IMR-90 (cell line): ENCODE measurements at regions not wholly inside any gene's neighbourhood (a gene's known extent, or its start where the extent isn't known, plus 50 kb on each side); places are given as distances from the start of the nearest gene placed in this dataset.

Experiments
- ATAC-seq: fragments of 200-7000 bp; cut with Tn5 transposase; 2 replicates; pipeline ENCODE4 v1.9.1; 2020; ENCODE audit warnings: low read depth, mild to moderate bottlenecking, moderate library complexity
- BruUV-seq: library from RNA; stranded (reverse); fragments of 400-500 nt; replicated peaks from 2 replicates; lab custom pipeline; 2021; lab: Mats Ljungman, UMichigan
- CTCF ChIA-PET: fragments of 300-600 bp; formaldehyde crosslinking; extraction: SDS; loops from one replicate; lab custom pipeline; 2021; ENCODE audit warnings: antibody characterized with exemption; lab: Yijun Ruan, JAX
- POLR2A ChIA-PET: fragments of 300-600 bp; sonication (Branson Sonifier 250); formaldehyde crosslinking; loops from one replicate; lab custom pipeline; 2022; ENCODE audit warnings: antibody characterized with exemption; ENCODE audit not compliant: unreplicated experiment; lab: Charles Lee
- DNase-seq: peaks from one replicate; pipeline ENCODE4 v3.0.0; 2013
- H2AFZ ChIP-seq: replicated peaks from 2 replicates; pipeline ENCODE3; 2013; ENCODE audit warnings: low read length, mild to moderate bottlenecking; ENCODE audit not compliant: poor library complexity
- H2AK5ac ChIP-seq: 2 replicates; pipeline ENCODE4 v1.6.1; 2013; ENCODE audit warnings: low read depth, low read length, inconsistent platforms
- H2AK9ac ChIP-seq: replicated peaks from 2 replicates; pipeline ENCODE3; 2013; ENCODE audit warnings: mild to moderate bottlenecking, low read depth, low read length, moderate library complexity; ENCODE audit not compliant: poor library complexity
- H2BK120ac ChIP-seq: 2 replicates; pipeline ENCODE4 v1.6.1; 2013; ENCODE audit warnings: low read depth, low read length, inconsistent platforms
- H2BK15ac ChIP-seq: 3 replicates; pipeline ENCODE4 v1.6.1; 2013; ENCODE audit warnings: low read depth, low read length, inconsistent platforms
- H2BK20ac ChIP-seq: 2 replicates; pipeline ENCODE4 v1.6.1; 2013; ENCODE audit warnings: low read depth, mild to moderate bottlenecking, inconsistent platforms, low read length, moderate library complexity
- H2BK5ac ChIP-seq: 2 replicates; pipeline ENCODE4 v1.6.1; 2013; ENCODE audit warnings: mild to moderate bottlenecking, low read depth, low read length, inconsistent platforms; ENCODE audit not compliant: poor library complexity, severe bottlenecking
- H3K14ac ChIP-seq: replicated peaks from 2 replicates; pipeline ENCODE4 v1.6.1; 2013; ENCODE audit warnings: low read depth, low read length, inconsistent platforms
- H3K18ac ChIP-seq: 2 replicates; pipeline ENCODE4 v1.6.1; 2013; ENCODE audit warnings: low read depth, low read length, control low read depth
- H3K23ac ChIP-seq: 2 replicates; pipeline ENCODE4 v1.6.1; 2013; ENCODE audit warnings: low read depth, low read length, inconsistent platforms
- H3K27ac ChIP-seq: 2 replicates; pipeline ENCODE4 v1.5.1; 2013; ENCODE audit warnings: mild to moderate bottlenecking, control low read depth, low read length; ENCODE audit not compliant: insufficient read depth
- H3K27me3 ChIP-seq: 2 replicates; pipeline ENCODE4 v1.6.1; 2013; ENCODE audit warnings: low read length; ENCODE audit not compliant: control insufficient read depth, insufficient read depth
- H3K36me3 ChIP-seq: 2 replicates; pipeline ENCODE4 v1.6.1; 2013; ENCODE audit warnings: low read length, mixed read lengths; ENCODE audit not compliant: control insufficient read depth, insufficient read depth
- H3K4ac ChIP-seq: 2 replicates; pipeline ENCODE4 v1.6.1; 2013; ENCODE audit warnings: low read depth, low read length, inconsistent platforms
- H3K4me1 ChIP-seq: 2 replicates; pipeline ENCODE4 v1.6.1; 2013; ENCODE audit warnings: low read length, mixed read lengths; ENCODE audit not compliant: control insufficient read depth, insufficient read depth
- H3K4me2 ChIP-seq: 2 replicates; pipeline ENCODE4 v1.6.1; 2013; ENCODE audit warnings: low read depth, mild to moderate bottlenecking, control low read depth, low read length, moderate library complexity
- H3K4me3 ChIP-seq: 2 replicates; pipeline ENCODE4 v1.5.1; 2013; ENCODE audit warnings: low read depth, mild to moderate bottlenecking, control low read depth, low read length, moderate library complexity; ENCODE audit not compliant: insufficient read depth
- H3K56ac ChIP-seq: 2 replicates; pipeline ENCODE4 v1.6.1; 2013; ENCODE audit warnings: low read length, inconsistent platforms; ENCODE audit not compliant: insufficient read depth; ENCODE audit errors: extremely low read depth
- H3K79me1 ChIP-seq, 2 experiments: 2 replicates each; pipeline ENCODE4 v1.6.1; 2013; ENCODE audit warnings: low read length in 2 of 2, inconsistent platforms in 1 of 2, low read depth in 1 of 2
- H3K9ac ChIP-seq: 2 replicates; pipeline ENCODE4 v1.6.1; 2013; ENCODE audit warnings: low read depth, low read length, control low read depth
- H3K9me1 ChIP-seq: 2 replicates; pipeline ENCODE4 v1.6.1; 2013; ENCODE audit warnings: low read length, inconsistent platforms; ENCODE audit not compliant: insufficient read depth
- H3K9me3 ChIP-seq: 2 replicates; pipeline ENCODE4 v1.6.1; 2013; ENCODE audit warnings: low read length; ENCODE audit not compliant: control insufficient read depth, insufficient read depth
- H4K20me1 ChIP-seq: 2 replicates; pipeline ENCODE4 v1.6.1; 2013; ENCODE audit warnings: low read length, inconsistent platforms; ENCODE audit not compliant: insufficient read depth
- H4K5ac ChIP-seq: 2 replicates; pipeline ENCODE4 v1.6.1; 2013; ENCODE audit warnings: mild to moderate bottlenecking, low read depth, low read length, control low read depth
- H4K8ac ChIP-seq, 2 experiments: 2 replicates each; pipeline ENCODE4 v1.6.1; 2013; ENCODE audit warnings: low read depth in 2 of 2, low read length in 2 of 2, control low read depth in 1 of 2, inconsistent platforms in 1 of 2
- H4K91ac ChIP-seq: 2 replicates; pipeline ENCODE4 v1.6.1; 2013; ENCODE audit warnings: low read depth, low read length, inconsistent platforms; ENCODE audit not compliant: insufficient read depth
- RCOR1 ChIP-seq: IDR thresholded peaks from 2 replicates; pipeline ENCODE4 v1.6.1; 2012; ENCODE audit warnings: mild to moderate bottlenecking, low read length, improper control_type of control experiment; ENCODE audit not compliant: insufficient replicate concordance
- RFX5 ChIP-seq: IDR thresholded peaks from 2 replicates; pipeline ENCODE4 v1.8.0; 2012; ENCODE audit warnings: low read depth, mild to moderate bottlenecking, low read length, moderate library complexity
- WGBS, 2 experiments: methylation state at CpG; one replicate each; pipeline versions ENCODE4 v1.1.5 to v1.1.7; 2013; ENCODE audit warnings: missing lambda C conversion rate in 2 of 2; ENCODE audit not compliant: insufficient read length in 1 of 2; ENCODE audit errors: extremely low coverage in 2 of 2; 5-methylcytosine and 5-hydroxymethylcytosine counted together
- dilution Hi-C: fragments of 300-500 bp; cut with HindIII; formaldehyde crosslinking; loops from one replicate; pipeline ENCODE4 v1.14.3; 2018; ENCODE audit warnings: low sequenced_read_pairs; ENCODE audit not compliant: unreplicated experiment
- in situ Hi-C: fragments of 300-500 bp; cut with MboI; formaldehyde crosslinking; loops from 3 replicates; pipeline ENCODE4 v1.14.3; 2019; ENCODE audit warnings: low sequenced_read_pairs, inconsistent platforms, mixed read lengths
- intact Hi-C: fragments of 100-400 bp; cut with micrococcal nuclease; formaldehyde crosslinking; loops from 2 replicates; pipeline ENCODE4 v1.10.0; 2022

- TF ChIP-seq RCOR1 (no peak), RFX5 (no peak)
- ATAC-seq (no peak), DNase-seq (no peak)
- Histone ChIP-seq H3K27ac (no peak overlapping the region), H3K4ac (no peak overlapping the region), H3K4me2 (no peak overlapping the region), H2AK9ac (no peak overlapping the region), H2AK5ac (no peak overlapping the region), H3K36me3 (no peaks in the 10 kb centered on the region), H3K18ac (no peak overlapping the region), H3K9me3 (no peaks in the 10 kb centered on the region), H3K4me3 (no peak overlapping the region), H3K14ac (no peak overlapping the region), H3K9me1 (no peaks in the 10 kb centered on the region), H2BK15ac (no peak overlapping the region), H3K23ac (no peak overlapping the region), H2BK20ac (no peak overlapping the region), H3K56ac (no peak overlapping the region), H3K79me1 (no peaks in the 10 kb centered on the region), H4K20me1 (no peaks in the 10 kb centered on the region), H2BK120ac (no peak overlapping the region), H3K9ac (no peak overlapping the region), H4K8ac (no peak overlapping the region), H4K91ac (no peak overlapping the region), H4K5ac (no peak overlapping the region), H3K27me3 (no peaks in the 10 kb centered on the region), H2BK5ac (no peak overlapping the region), H3K4me1 (no peaks in the 10 kb centered on the region), H2AFZ (no peak overlapping the region)
- 60% methylated on average over 1 of the region's 3 CpGs; no CpG with 5 or more reads in 1 of the 2 experiments for WGBS, 2 experiments
- BruUV-seq: no TSS peak
- in situ Hi-C loops: no loop called here
- intact Hi-C loops: no loop called here
- dilution Hi-C loops: no loop called here
- POLR2A ChIA-PET: no interaction called here
- CTCF ChIA-PET: no interaction called here
Observed at GRCh38 chr2:176944998-176945397, 267.6 kb upstream of the HNRNPA3 start.
